ENCODE measurements at regions not wholly inside any gene's neighbourhood (a gene's known extent, or its start where the extent isn't known, plus 50 kb on each side); places are given as distances from the start of the nearest gene placed in this dataset.

GRCh38 chr1:238111516-238111915, 220.8 kb upstream of the ZP4 start:
- Histone ChIP-seq H3K27ac (no peak overlapping the region), H3K9ac (ENCODE audit: insufficient read length) (no peak overlapping the region), H3K9me3 (ENCODE audit: low read depth, low read length) (no peaks in the 10 kb centered on the region), H3K36me3 (ENCODE audit: insufficient read depth, low read length) (no peaks in the 10 kb centered on the region), H3K4me3 (no peak overlapping the region)
- no peak for TF ChIP-seq FOXP2 (optimal IDR thresholded peaks at IDR 0.05; ENCODE audit: control extremely low read depth, extremely low read length, insufficient read depth)
- no peak for TF ChIP-seq POLR2AphosphoS5 (IDR thresholded peaks at IDR 0.05; ENCODE audit: borderline replicate concordance, low read depth, low read length)
- TF ChIP-seq EZH2 (IDR thresholded peaks at IDR 0.05): no peak
- no peak for DNase-seq (ENCODE audit: low read depth, low spot score)

GRCh38 chr1:238111081-238111480, 220.4 kb upstream of the ZP4 start:
- Histone ChIP-seq H3K36me3 (ENCODE audit: insufficient read depth, low read length) (no peaks in the 10 kb centered on the region), H3K9ac (ENCODE audit: insufficient read length) (no peak overlapping the region), H3K9me3 (ENCODE audit: low read depth, low read length) (no peaks in the 10 kb centered on the region), H3K4me3 (no peak overlapping the region), H3K27ac (no peak overlapping the region)
- DNase-seq (ENCODE audit: low read depth, low spot score): no peak
- no peak for TF ChIP-seq EZH2 (IDR thresholded peaks at IDR 0.05)
- no peak for TF ChIP-seq POLR2AphosphoS5 (IDR thresholded peaks at IDR 0.05; ENCODE audit: borderline replicate concordance, low read depth, low read length)
- TF ChIP-seq FOXP2 (optimal IDR thresholded peaks at IDR 0.05; ENCODE audit: control extremely low read depth, extremely low read length, insufficient read depth): no peak

- TF ChIP-seq EZH2 (IDR thresholded peaks at IDR 0.05) (no peak), FOXP2 (optimal IDR thresholded peaks at IDR 0.05; ENCODE audit: control extremely low read depth, extremely low read length, insufficient read depth) (no peak), POLR2AphosphoS5 (IDR thresholded peaks at IDR 0.05; ENCODE audit: borderline replicate concordance, low read depth, low read length) (no peak)
- H3K9ac ChIP-seq (ENCODE audit: insufficient read length): no peak overlapping the region
- DNase-seq (ENCODE audit: low read depth, low spot score): no peak
- no peak overlapping the region for H3K4me3 ChIP-seq
- no peaks in the 10 kb centered on the region for H3K36me3 ChIP-seq (ENCODE audit: insufficient read depth, low read length)
- H3K27ac ChIP-seq: no peak overlapping the region
- H3K9me3 ChIP-seq (ENCODE audit: low read depth, low read length): no peaks in the 10 kb centered on the region
Observed at GRCh38 chr1:238108417-238108816, 217.7 kb upstream of the ZP4 start.

- TF ChIP-seq EZH2 (IDR thresholded peaks at IDR 0.05): no peak
- TF ChIP-seq FOXP2 (optimal IDR thresholded peaks at IDR 0.05; ENCODE audit: control extremely low read depth, extremely low read length, insufficient read depth): no peak
- no peak for TF ChIP-seq POLR2AphosphoS5 (IDR thresholded peaks at IDR 0.05; ENCODE audit: borderline replicate concordance, low read depth, low read length)
- Histone ChIP-seq H3K9ac (ENCODE audit: insufficient read length) (no peak overlapping the region), H3K4me3 (no peak overlapping the region), H3K9me3 (ENCODE audit: low read depth, low read length) (no peaks in the 10 kb centered on the region), H3K36me3 (ENCODE audit: insufficient read depth, low read length) (no peaks in the 10 kb centered on the region), H3K27ac (no peak overlapping the region)
- no peak for DNase-seq (ENCODE audit: low read depth, low spot score)
Observed at GRCh38 chr1:238107322-238107721, 216.6 kb upstream of the ZP4 start.

GRCh38 chr1:238104752-238105151, 214.0 kb upstream of the ZP4 start:
- Histone ChIP-seq H3K4me3 (no peak overlapping the region), H3K9ac (ENCODE audit: insufficient read length) (no peak overlapping the region), H3K9me3 (ENCODE audit: low read depth, low read length) (no peaks in the 10 kb centered on the region), H3K27ac (no peak overlapping the region), H3K36me3 (ENCODE audit: insufficient read depth, low read length) (no peaks in the 10 kb centered on the region)
- TF ChIP-seq EZH2 (IDR thresholded peaks at IDR 0.05) (no peak), POLR2AphosphoS5 (IDR thresholded peaks at IDR 0.05; ENCODE audit: borderline replicate concordance, low read depth, low read length) (no peak), FOXP2 (optimal IDR thresholded peaks at IDR 0.05; ENCODE audit: control extremely low read depth, extremely low read length, insufficient read depth) (no peak)
- DNase-seq (ENCODE audit: low read depth, low spot score): no peak

GRCh38 chr1:238101923-238102322, 211.2 kb upstream of the ZP4 start:
- H3K36me3 ChIP-seq (ENCODE audit: insufficient read depth, low read length): no peaks in the 10 kb centered on the region
- H3K9me3 ChIP-seq (ENCODE audit: low read depth, low read length): no peaks in the 10 kb centered on the region

GRCh38 chr1:238099871-238100270, 209.1 kb upstream of the ZP4 start:
- no peak for DNase-seq (ENCODE audit: low read depth, low spot score)
- Histone ChIP-seq H3K9me3 (ENCODE audit: low read depth, low read length) (no peaks in the 10 kb centered on the region), H3K4me3 (no peak overlapping the region), H3K9ac (ENCODE audit: insufficient read length) (no peak overlapping the region), H3K27ac (no peak overlapping the region), H3K36me3 (ENCODE audit: insufficient read depth, low read length) (no peaks in the 10 kb centered on the region)
- TF ChIP-seq FOXP2 (optimal IDR thresholded peaks at IDR 0.05; ENCODE audit: control extremely low read depth, extremely low read length, insufficient read depth) (no peak), POLR2AphosphoS5 (IDR thresholded peaks at IDR 0.05; ENCODE audit: borderline replicate concordance, low read depth, low read length) (no peak), EZH2 (IDR thresholded peaks at IDR 0.05) (no peak)

More at GRCh38 chr1:238101923-238102322, 211.2 kb upstream of the ZP4 start:
- no peak for TF ChIP-seq FOXP2 (optimal IDR thresholded peaks at IDR 0.05; ENCODE audit: control extremely low read depth, extremely low read length, insufficient read depth)
- no peak for TF ChIP-seq POLR2AphosphoS5 (IDR thresholded peaks at IDR 0.05; ENCODE audit: borderline replicate concordance, low read depth, low read length)
- no peak for TF ChIP-seq EZH2 (IDR thresholded peaks at IDR 0.05)
- DNase-seq (ENCODE audit: low read depth, low spot score): no peak
- Histone ChIP-seq H3K27ac (no peak overlapping the region), H3K4me3 (no peak overlapping the region), H3K9ac (ENCODE audit: insufficient read length) (no peak overlapping the region)

- no peaks in the 10 kb centered on the region for H3K9me3 ChIP-seq (ENCODE audit: low read depth, low read length)
- no peak overlapping the region for H3K9ac ChIP-seq (ENCODE audit: insufficient read length)
- no peaks in the 10 kb centered on the region for H3K36me3 ChIP-seq (ENCODE audit: insufficient read depth, low read length)
- no peak overlapping the region for H3K27ac ChIP-seq
- no peak for DNase-seq (ENCODE audit: low read depth, low spot score)
- no peak for TF ChIP-seq FOXP2 (optimal IDR thresholded peaks at IDR 0.05; ENCODE audit: control extremely low read depth, extremely low read length, insufficient read depth)
- no peak for TF ChIP-seq EZH2 (IDR thresholded peaks at IDR 0.05)
- no peak for TF ChIP-seq POLR2AphosphoS5 (IDR thresholded peaks at IDR 0.05; ENCODE audit: borderline replicate concordance, low read depth, low read length)
- no peak overlapping the region for H3K4me3 ChIP-seq
Observed at GRCh38 chr1:238089615-238090014, 198.9 kb upstream of the ZP4 start.

GRCh38 chr1:238088560-238089290, 198.0 kb upstream of the ZP4 start:
- Histone ChIP-seq H3K9ac (ENCODE audit: insufficient read length) (no peak overlapping the region), H3K36me3 (ENCODE audit: insufficient read depth, low read length) (no peaks in the 10 kb centered on the region), H3K4me3 (no peak overlapping the region), H3K9me3 (ENCODE audit: low read depth, low read length) (no peaks in the 10 kb centered on the region), H3K27ac (no peak overlapping the region)
- TF ChIP-seq POLR2AphosphoS5 (IDR thresholded peaks at IDR 0.05; ENCODE audit: borderline replicate concordance, low read depth, low read length): no peak
- TF ChIP-seq FOXP2 (optimal IDR thresholded peaks at IDR 0.05; ENCODE audit: control extremely low read depth, extremely low read length, insufficient read depth): no peak
- TF ChIP-seq EZH2 (IDR thresholded peaks at IDR 0.05): no peak
- DNase-seq (ENCODE audit: low read depth, low spot score): no peak

Measured in SK-N-MC (cell line).